Panc1 (cell line): ENCODE measurements at regions not wholly inside any gene's neighbourhood (a gene's known extent, or its start where the extent isn't known, plus 50 kb on each side); places are given as distances from the start of the nearest gene placed in this dataset.

Source experiments
- ATAC-seq: fragments of 200-7000 bp; cut with Tn5 transposase; 2 replicates; pipeline ENCODE4 v1.9.1; 2020; ENCODE audit warnings: mild to moderate bottlenecking, moderate library complexity
- BruUV-seq: library from RNA; stranded (reverse); fragments of 400-500 nt; replicated peaks from 2 replicates; lab custom pipeline; 2021; lab: Mats Ljungman, UMichigan
- CTCF ChIA-PET: fragments of 300-600 bp; sonication (Branson Sonifier 250); formaldehyde crosslinking; loops from one replicate; lab custom pipeline; 2022; ENCODE audit warnings: antibody characterized with exemption; lab: Charles Lee
- POLR2A ChIA-PET: fragments of 300-600 bp; sonication (Branson Sonifier 250); formaldehyde crosslinking; loops from one replicate; lab custom pipeline; 2022; ENCODE audit warnings: antibody characterized with exemption; lab: Charles Lee
- DNase-seq: peaks from one replicate; pipeline ENCODE4 v3.0.0-alpha.2; 2010; ENCODE audit warnings: low read depth, low spot score
- H3K27ac ChIP-seq: 2 replicates; pipeline ENCODE4 v1.5.1; 2011; ENCODE audit warnings: mild to moderate bottlenecking, low read length, inconsistent platforms
- H3K27me3 ChIP-seq: fragments of 200-500 bp; sonication (Bioruptor generic); 2 replicates; pipeline ENCODE4 v1.6.0; 2014; ENCODE audit warnings: low read length, inconsistent platforms; ENCODE audit not compliant: control insufficient read depth, insufficient read depth
- H3K36me3 ChIP-seq: fragments of 200-500 bp; sonication (Bioruptor generic); 2 replicates; pipeline ENCODE4 v1.5.1; 2014; ENCODE audit warnings: inconsistent platforms, mild to moderate bottlenecking, low read length, moderate library complexity; ENCODE audit not compliant: control insufficient read depth, insufficient read depth
- H3K4me1 ChIP-seq: 2 replicates; pipeline ENCODE4 v1.5.1; 2011; ENCODE audit warnings: inconsistent platforms, mild to moderate bottlenecking, low read length, moderate library complexity; ENCODE audit not compliant: control insufficient read depth, insufficient read depth
- H3K4me3 ChIP-seq, 2 experiments: 2 replicates each; pipeline ENCODE4 v1.5.1; 2011 to 2012; ENCODE audit warnings: low read depth in 2 of 2, low read length in 2 of 2, mild to moderate bottlenecking in 2 of 2, inconsistent platforms in 1 of 2, moderate library complexity in 1 of 2
- H3K9me3 ChIP-seq: fragments of 200-500 bp; sonication (Bioruptor generic); 2 replicates; pipeline ENCODE4 v1.5.1; 2014; ENCODE audit warnings: low read depth, mild to moderate bottlenecking, inconsistent platforms, low read length, moderate library complexity; ENCODE audit not compliant: control insufficient read depth, insufficient read depth
- CTCF ChIP-seq: fragments of 450-650 bp; IDR thresholded peaks from 2 replicates; pipeline ENCODE4 v1.5.1; 2017; ENCODE audit warnings: mild to moderate bottlenecking
- POLR2AphosphoS5 ChIP-seq: IDR thresholded peaks from 2 replicates; pipeline ENCODE4 v1.6.1; 2012; ENCODE audit warnings: mild to moderate bottlenecking, low read depth, low read length, moderate library complexity
- REST ChIP-seq, 2 experiments: IDR thresholded peaks; 2 replicates each; pipeline ENCODE4 v1.6.1; 2011 to 2012; ENCODE audit warnings: low read depth in 2 of 2, control low read depth in 1 of 2, low read length in 1 of 2, mild to moderate bottlenecking in 1 of 2, moderate library complexity in 1 of 2; ENCODE audit not compliant: insufficient read depth in 1 of 2
- SIN3A ChIP-seq: IDR thresholded peaks from 2 replicates; pipeline ENCODE4 v1.6.1; 2012; ENCODE audit warnings: low read depth, mild to moderate bottlenecking, low read length, moderate library complexity, borderline replicate concordance; ENCODE audit not compliant: insufficient read depth
- TCF7L2 ChIP-seq: IDR thresholded peaks from 2 replicates; pipeline ENCODE4 v1.6.1; 2011; ENCODE audit warnings: mild to moderate bottlenecking, low read depth, low read length, inconsistent platforms
- in situ Hi-C: cut with HindIII; loops from 2 replicates; pipeline ENCODE4 v1.10.0; 2016; ENCODE audit warnings: low sequenced_read_pairs, low pct_unique_long_range_greater_than_20kb
- intact Hi-C: fragments of 100-400 bp; cut with micrococcal nuclease; formaldehyde crosslinking; loops from one replicate; pipeline ENCODE4 v1.10.0; 2022; ENCODE audit not compliant: unreplicated experiment

- DNase-seq = no peak
- in situ Hi-C loops = no loop called here
- TF ChIP-seq SIN3A (no peak), REST (IDR thresholded peaks at IDR 0.05; ENCODE audit: insufficient read depth in 1 of 2, low read depth in 2 of 2, low read length in 1 of 2) (no peak), POLR2AphosphoS5 (no peak), TCF7L2 (no peak), CTCF (no peak)
- Histone ChIP-seq H3K27me3 (no peaks in the 10 kb centered on the region), H3K27ac (no peak overlapping the region), H3K4me3 (no peak overlapping the region), H3K9me3 (peaks cover 6% of the 10 kb centered on the region; the same call in 1 of the 2 replicates), H3K4me1 (no peaks in the 10 kb centered on the region), H3K36me3 (no peaks in the 10 kb centered on the region)
- intact Hi-C loops = no loop called here
- no TSS peak for BruUV-seq
- ChIA-PET POLR2A (no interaction called here), CTCF (no interaction called here)
- ATAC-seq = no peak
Measured at GRCh38 chr3:94693997-94694640, 631.3 kb downstream of the NSUN3 start.

GRCh38 chr3:94694894-94695293, 632.0 kb downstream of the NSUN3 start:
- TF ChIP-seq REST (IDR thresholded peaks at IDR 0.05; ENCODE audit: insufficient read depth in 1 of 2, low read depth in 2 of 2, low read length in 1 of 2) = no peak
- TF ChIP-seq SIN3A = no peak
- no peak for TF ChIP-seq TCF7L2
- no peak for TF ChIP-seq POLR2AphosphoS5
- no peak for TF ChIP-seq CTCF
- Histone ChIP-seq H3K36me3 (no peaks in the 10 kb centered on the region), H3K4me1 (no peaks in the 10 kb centered on the region), H3K4me3 (no peak overlapping the region), H3K9me3 (peaks cover 6% of the 10 kb centered on the region; the same call in 1 of the 2 replicates), H3K27ac (no peak overlapping the region), H3K27me3 (no peaks in the 10 kb centered on the region)
- no peak for ATAC-seq
- intact Hi-C loops (no loop called here), in situ Hi-C loops (no loop called here)
- no peak for DNase-seq
- no TSS peak for BruUV-seq
- ChIA-PET POLR2A (no interaction called here), CTCF (no interaction called here)
